T-helper 2 cell treated with Interferon-gamma antibody and Interleukin-4, amounts not matched to agents 100 ng/mL and 5 ng/mL, for 36 hours (primary cell): ENCODE measurements at regions not wholly inside any gene's neighbourhood (a gene's known extent, or its start where the extent isn't known, plus 50 kb on each side); places are given as distances from the start of the nearest gene placed in this dataset.
"Not testable (repeated sequence)": the region's sequence is repeated elsewhere in the genome, so short reads cannot be mapped to it uniquely, and the experiment has no call there.

Experiments used
- intact Hi-C: fragments of 100-400 bp; cut with micrococcal nuclease; formaldehyde crosslinking; loops from one replicate; pipeline ENCODE4 v1.15.1; 2023

- intact Hi-C loops = no loop called here
Observed at GRCh38 chr5:104556957-104557356, 994.4 kb upstream of the NUDT12 start.

GRCh38 chr5:104551628-104552027 lies 989.0 kb upstream of the NUDT12 start:
- intact Hi-C loops = no loop called here

GRCh38 chr5:104546871-104547270 lies 984.3 kb upstream of the NUDT12 start:
- intact Hi-C loops = not testable (repeated sequence)

- intact Hi-C loops = no loop called here
Observed at GRCh38 chr5:104541141-104541785, 978.7 kb upstream of the NUDT12 start.

GRCh38 chr5:104540448-104540847 lies 977.9 kb upstream of the NUDT12 start:
- intact Hi-C loops = no loop called here

- intact Hi-C loops = no loop called here
Observed at GRCh38 chr5:104539618-104540350, 977.2 kb upstream of the NUDT12 start.

GRCh38 chr5:104538734-104539133 lies 976.1 kb upstream of the NUDT12 start:
- intact Hi-C loops = no loop called here

- intact Hi-C loops = no loop called here
Observed at GRCh38 chr5:104533498-104533897, 970.9 kb upstream of the NUDT12 start.

- intact Hi-C loops = no loop called here
Observed at GRCh38 chr5:104526866-104527265, 964.3 kb upstream of the NUDT12 start.

- intact Hi-C loops = no loop called here
Observed at GRCh38 chr5:104513640-104514072, 951.1 kb upstream of the NUDT12 start.

- intact Hi-C loops = no loop called here
Observed at GRCh38 chr5:104513121-104513602, 950.6 kb upstream of the NUDT12 start.

- intact Hi-C loops = no loop called here
Observed at GRCh38 chr5:104512063-104512825, 949.7 kb upstream of the NUDT12 start.

GRCh38 chr5:104498281-104498680 lies 935.7 kb upstream of the NUDT12 start:
- intact Hi-C loops = no loop called here

GRCh38 chr5:104494083-104494482 lies 931.5 kb upstream of the NUDT12 start:
- intact Hi-C loops = no loop called here

GRCh38 chr5:104472811-104473210 lies 910.2 kb upstream of the NUDT12 start:
- intact Hi-C loops = no loop called here

GRCh38 chr5:104456122-104456521 lies 893.5 kb upstream of the NUDT12 start:
- intact Hi-C loops = no loop called here

GRCh38 chr5:104452550-104452949 lies 890.0 kb upstream of the NUDT12 start:
- intact Hi-C loops = no loop called here

- intact Hi-C loops = not testable (repeated sequence)
Observed at GRCh38 chr5:104451911-104452310, 889.3 kb upstream of the NUDT12 start.

GRCh38 chr5:104444656-104445055 lies 882.1 kb upstream of the NUDT12 start:
- intact Hi-C loops = no loop called here

- intact Hi-C loops = no loop called here
Observed at GRCh38 chr5:104443706-104444105, 881.1 kb upstream of the NUDT12 start.

GRCh38 chr5:104431981-104432380 lies 869.4 kb upstream of the NUDT12 start:
- intact Hi-C loops = no loop called here

GRCh38 chr5:104431002-104431620 lies 868.5 kb upstream of the NUDT12 start:
- intact Hi-C loops = no loop called here
